ENCODE measurements at regions not wholly inside any gene's neighbourhood (a gene's known extent, or its start where the extent isn't known, plus 50 kb on each side); places are given as distances from the start of the nearest gene placed in this dataset.

- Histone ChIP-seq H3K4me2 (ENCODE audit: low read depth, low read length, poor library complexity, severe bottlenecking) (no peak overlapping the region), H3K36me3 (ENCODE audit: low read length) (no peaks in the 10 kb centered on the region), H3K79me2 (ENCODE audit: insufficient read depth, low read length) (no peaks in the 10 kb centered on the region), H3K9me2 (replicated peaks; ENCODE audit: insufficient read depth, low read length) (no peaks in the 10 kb centered on the region), H3K9ac (ENCODE audit: low read length) (no peak overlapping the region), H3K9me3 (ENCODE audit: insufficient read depth, low read length) (no peaks in the 10 kb centered on the region), H4K20me1 (ENCODE audit: low read depth, low read length) (no peaks in the 10 kb centered on the region), H2AFZ (ENCODE audit: low read depth, low read length, severe bottlenecking) (no peak overlapping the region), H3K4me3 (ENCODE audit: insufficient read depth, low read length, poor library complexity, severe bottlenecking) (no peak overlapping the region), H3F3A (ENCODE audit: insufficient read depth) (no peaks in the 10 kb centered on the region), H3K27me3 (ENCODE audit: low read length) (no peaks in the 10 kb centered on the region), H3K27ac (ENCODE audit: low read depth, low read length) (no peak overlapping the region)
- no peak for TF ChIP-seq CTCF (IDR thresholded peaks at IDR 0.05; ENCODE audit: insufficient read depth, low read length, poor library complexity, severe bottlenecking)
- no peak for TF ChIP-seq EZH2phosphoT487 (conservative IDR thresholded peaks at IDR 0.05; ENCODE audit: low read length)
These were observed 351.2 kb upstream of the DYNLRB2 start for GRCh38 chr16:80189476-80190175.

- no peak overlapping the region for H3K9ac ChIP-seq (ENCODE audit: low read length)
- no peaks in the 10 kb centered on the region for H3K9me3 ChIP-seq (ENCODE audit: insufficient read depth, low read length)
- H3F3A ChIP-seq (ENCODE audit: insufficient read depth) = no peaks in the 10 kb centered on the region
- H4K20me1 ChIP-seq (ENCODE audit: low read depth, low read length) = no peaks in the 10 kb centered on the region
- H3K4me3 ChIP-seq (ENCODE audit: insufficient read depth, low read length, poor library complexity, severe bottlenecking) = no peak overlapping the region
- H3K27me3 ChIP-seq (ENCODE audit: low read length) = no peaks in the 10 kb centered on the region
- H3K9me2 ChIP-seq (replicated peaks; ENCODE audit: insufficient read depth, low read length) = no peaks in the 10 kb centered on the region
- no peaks in the 10 kb centered on the region for H3K79me2 ChIP-seq (ENCODE audit: insufficient read depth, low read length)
- H2AFZ ChIP-seq (ENCODE audit: low read depth, low read length, severe bottlenecking) = no peak overlapping the region
- no peak overlapping the region for H3K4me2 ChIP-seq (ENCODE audit: low read depth, low read length, poor library complexity, severe bottlenecking)
- no peak for TF ChIP-seq CTCF (IDR thresholded peaks at IDR 0.05; ENCODE audit: insufficient read depth, low read length, poor library complexity, severe bottlenecking)
- TF ChIP-seq EZH2phosphoT487 (conservative IDR thresholded peaks at IDR 0.05; ENCODE audit: low read length) = no peak
- H3K36me3 ChIP-seq (ENCODE audit: low read length) = no peaks in the 10 kb centered on the region
- no peak overlapping the region for H3K27ac ChIP-seq (ENCODE audit: low read depth, low read length)
These were observed 364.7 kb upstream of the DYNLRB2 start for GRCh38 chr16:80176114-80176513.

GRCh38 chr16:80175011-80175410 is 365.8 kb upstream of the DYNLRB2 start:
- Histone ChIP-seq H3K36me3 (ENCODE audit: low read length) (no peaks in the 10 kb centered on the region), H3K4me3 (ENCODE audit: insufficient read depth, low read length, poor library complexity, severe bottlenecking) (no peak overlapping the region), H3K27ac (ENCODE audit: low read depth, low read length) (no peak overlapping the region), H3K27me3 (ENCODE audit: low read length) (no peaks in the 10 kb centered on the region), H3F3A (ENCODE audit: insufficient read depth) (no peaks in the 10 kb centered on the region), H2AFZ (ENCODE audit: low read depth, low read length, severe bottlenecking) (no peak overlapping the region), H3K9me3 (ENCODE audit: insufficient read depth, low read length) (no peaks in the 10 kb centered on the region), H3K4me2 (ENCODE audit: low read depth, low read length, poor library complexity, severe bottlenecking) (no peak overlapping the region), H3K9me2 (replicated peaks; ENCODE audit: insufficient read depth, low read length) (no peaks in the 10 kb centered on the region; the same call in 1 of the 2 replicates), H3K79me2 (ENCODE audit: insufficient read depth, low read length) (no peaks in the 10 kb centered on the region), H3K9ac (ENCODE audit: low read length) (no peak overlapping the region), H4K20me1 (ENCODE audit: low read depth, low read length) (no peaks in the 10 kb centered on the region)
- TF ChIP-seq CTCF (IDR thresholded peaks at IDR 0.05; ENCODE audit: insufficient read depth, low read length, poor library complexity, severe bottlenecking) (no peak), EZH2phosphoT487 (conservative IDR thresholded peaks at IDR 0.05; ENCODE audit: low read length) (no peak)

Data from SU-DHL-6 (cell line).